ENCODE measurements at regions not wholly inside any gene's neighbourhood (a gene's known extent, or its start where the extent isn't known, plus 50 kb on each side); places are given as distances from the start of the nearest gene placed in this dataset.

- H3K9me3 ChIP-seq = peaks cover 0 to 24% (median 0%) of the 10 kb centered on the region in 11 donors
- intact Hi-C loops (cut with DNase I) = no loop called here
- H3K27ac ChIP-seq = no peak overlapping the region
- H3K4me1 ChIP-seq = no peaks in the 10 kb centered on the region
- TF ChIP-seq, protein P1, sequence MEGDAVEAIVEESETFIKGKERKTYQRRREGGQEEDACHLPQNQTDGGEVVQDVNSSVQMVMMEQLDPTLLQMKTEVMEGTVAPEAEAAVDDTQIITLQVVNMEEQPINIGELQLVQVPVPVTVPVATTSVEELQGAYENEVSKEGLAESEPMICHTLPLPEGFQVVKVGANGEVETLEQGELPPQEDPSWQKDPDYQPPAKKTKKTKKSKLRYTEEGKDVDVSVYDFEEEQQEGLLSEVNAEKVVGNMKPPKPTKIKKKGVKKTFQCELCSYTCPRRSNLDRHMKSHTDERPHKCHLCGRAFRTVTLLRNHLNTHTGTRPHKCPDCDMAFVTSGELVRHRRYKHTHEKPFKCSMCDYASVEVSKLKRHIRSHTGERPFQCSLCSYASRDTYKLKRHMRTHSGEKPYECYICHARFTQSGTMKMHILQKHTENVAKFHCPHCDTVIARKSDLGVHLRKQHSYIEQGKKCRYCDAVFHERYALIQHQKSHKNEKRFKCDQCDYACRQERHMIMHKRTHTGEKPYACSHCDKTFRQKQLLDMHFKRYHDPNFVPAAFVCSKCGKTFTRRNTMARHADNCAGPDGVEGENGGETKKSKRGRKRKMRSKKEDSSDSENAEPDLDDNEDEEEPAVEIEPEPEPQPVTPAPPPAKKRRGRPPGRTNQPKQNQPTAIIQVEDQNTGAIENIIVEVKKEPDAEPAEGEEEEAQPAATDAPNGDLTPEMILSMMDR (IDR thresholded peaks at IDR 0.05) = no peak
- H3K36me3 ChIP-seq = no peaks in the 10 kb centered on the region
- no peak overlapping the region for H3K4me3 ChIP-seq
- DNase-seq (no peak), ATAC-seq (no peak)
- WGBS, 2 donors = 84 to 86% methylated on average over 2 of the region's 2 CpGs
- H3K27me3 ChIP-seq = no peaks in the 10 kb centered on the region
Measured at GRCh38 chr7:8982338-8982992, 549.1 kb downstream of the NXPH1 start.

DNA sequence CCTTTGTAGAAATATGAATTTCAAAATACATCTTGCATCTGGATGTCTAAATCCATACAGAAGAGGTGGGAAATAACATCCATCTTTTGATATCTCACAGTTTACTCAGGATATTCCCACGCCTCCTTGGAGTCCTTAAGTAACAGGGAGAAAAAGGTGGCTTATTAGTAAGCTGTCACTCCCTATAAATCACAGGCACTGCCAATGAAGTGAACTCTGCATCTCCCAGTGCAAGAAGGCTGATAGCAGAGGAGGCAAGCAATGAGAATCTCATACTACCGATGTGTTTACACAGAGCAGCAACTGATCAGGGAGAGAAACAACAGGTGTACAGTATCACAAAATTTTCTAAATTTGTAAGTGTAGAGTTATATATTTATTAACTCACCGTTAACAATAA lies 551.8 kb downstream of the NXPH1 start:
- 78 to 80% methylated on average over 3 of the region's 3 CpGs for WGBS, 2 donors
- no peak overlapping the region for H3K4me3 ChIP-seq
- no peak for ATAC-seq
- DNase-seq = no peak
- intact Hi-C loops (cut with DNase I) = no loop called here
- H3K27ac ChIP-seq = no peak overlapping the region
- TF ChIP-seq, protein P1 (IDR thresholded peaks at IDR 0.05) = no peak
- H3K36me3 ChIP-seq = no peaks in the 10 kb centered on the region
- peaks cover 0 to 27% (median 0%) of the 10 kb centered on the region in 11 donors for H3K9me3 ChIP-seq
- no peaks in the 10 kb centered on the region for H3K27me3 ChIP-seq
- H3K4me1 ChIP-seq = no peaks in the 10 kb centered on the region

DNA sequence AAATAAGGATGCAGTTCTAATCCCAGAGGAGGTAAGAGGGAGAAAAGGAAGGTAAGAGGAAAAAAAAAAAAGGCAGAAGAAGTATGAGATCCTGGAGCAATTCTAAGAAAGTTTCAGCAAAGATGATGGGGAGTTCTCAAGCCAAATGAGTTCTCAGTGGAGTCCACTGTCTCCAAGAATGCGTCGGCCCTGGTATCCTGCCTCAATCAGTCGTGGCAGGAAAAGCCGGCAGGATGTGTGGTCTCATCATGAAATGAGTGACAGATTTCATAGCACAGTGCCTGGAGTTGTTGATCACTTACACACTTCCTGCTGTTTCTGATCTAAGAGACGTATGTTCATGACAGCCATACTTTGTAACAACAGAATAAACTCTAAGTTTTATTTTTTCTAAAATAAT lies 554.9 kb downstream of the NXPH1 start:
- intact Hi-C loops (cut with DNase I) = no loop called here
- Histone ChIP-seq H3K9me3 (peaks cover 0 to 20% (median 0%) of the 10 kb centered on the region in 11 donors), H3K27ac (no peak overlapping the region), H3K36me3 (no peaks in the 10 kb centered on the region), H3K4me3 (no peak overlapping the region), H3K4me1 (no peaks in the 10 kb centered on the region), H3K27me3 (no peaks in the 10 kb centered on the region)
- 26 to 39% methylated on average over 5 of the region's 5 CpGs for WGBS, 2 donors
- TF ChIP-seq, protein P1 (IDR thresholded peaks at IDR 0.05) = no peak
- ATAC-seq = no peak
- DNase-seq = no peak

GRCh38 chr7:8991159-8991558 lies 557.8 kb downstream of the NXPH1 start:
- ATAC-seq (no peak), DNase-seq (no peak)
- Histone ChIP-seq H3K4me3 (no peak overlapping the region), H3K27ac (no peak overlapping the region), H3K27me3 (no peaks in the 10 kb centered on the region), H3K36me3 (no peaks in the 10 kb centered on the region), H3K4me1 (no peaks in the 10 kb centered on the region), H3K9me3 (peaks cover 0 to 25% (median 0%) of the 10 kb centered on the region in 11 donors)
- WGBS, 2 donors = 92 to 95% methylated on average over 2 of the region's 2 CpGs
- intact Hi-C loops (cut with DNase I) = no loop called here
- TF ChIP-seq, protein P1 (IDR thresholded peaks at IDR 0.05) = no peak

Data from heart right ventricle (tissue), 16 donors.